ENCODE measurements at regions not wholly inside any gene's neighbourhood (a gene's known extent, or its start where the extent isn't known, plus 50 kb on each side); places are given as distances from the start of the nearest gene placed in this dataset.

- in situ Hi-C loops (cut with HindIII; ENCODE audit: low sequenced_read_pairs), result no loop called here
Observed at GRCh38 chr18:66674286-66674685, 70.4 kb upstream of the CDH19 start.

DNA sequence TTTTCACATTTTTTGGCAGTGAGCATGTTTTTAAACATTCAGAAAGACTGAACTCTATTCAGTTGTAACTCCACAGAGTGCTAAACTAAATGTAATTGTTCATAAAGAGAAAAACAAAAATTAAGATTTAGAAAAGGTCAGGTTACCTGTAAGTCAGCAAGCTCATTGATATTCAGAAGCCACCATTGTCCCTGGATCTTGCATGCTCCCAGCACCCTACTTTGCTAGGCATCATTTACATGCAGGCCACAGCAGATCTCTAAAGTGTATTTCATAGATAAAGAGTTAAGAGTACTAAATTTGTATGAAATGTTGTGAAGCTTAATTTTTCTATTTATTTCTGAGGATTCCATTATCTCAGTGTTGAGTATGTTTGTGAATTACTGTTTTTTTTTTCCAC lies 64.8 kb upstream of the CDH19 start:
- in situ Hi-C loops (cut with HindIII; ENCODE audit: low sequenced_read_pairs), result no loop called here

DNA sequence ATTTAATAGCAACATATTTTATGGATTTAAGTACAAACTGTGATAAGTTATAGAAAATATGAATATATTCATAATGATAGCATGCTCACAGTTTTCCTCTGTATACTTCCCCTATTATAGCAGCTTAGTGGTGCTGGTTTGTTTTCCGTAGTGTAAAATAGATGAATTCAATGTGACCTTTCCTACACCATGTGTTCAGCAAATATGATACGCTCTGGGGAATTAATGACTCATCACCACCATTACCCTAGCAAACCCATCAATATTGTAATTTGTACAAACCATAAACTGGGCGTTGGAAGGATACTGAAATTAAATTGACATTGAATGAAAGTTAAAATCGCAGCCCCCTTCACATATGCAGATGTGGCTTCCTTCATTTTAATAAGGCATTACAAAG lies 58.7 kb upstream of the CDH19 start:
- in situ Hi-C loops (cut with HindIII; ENCODE audit: low sequenced_read_pairs), result no loop called here

DNA sequence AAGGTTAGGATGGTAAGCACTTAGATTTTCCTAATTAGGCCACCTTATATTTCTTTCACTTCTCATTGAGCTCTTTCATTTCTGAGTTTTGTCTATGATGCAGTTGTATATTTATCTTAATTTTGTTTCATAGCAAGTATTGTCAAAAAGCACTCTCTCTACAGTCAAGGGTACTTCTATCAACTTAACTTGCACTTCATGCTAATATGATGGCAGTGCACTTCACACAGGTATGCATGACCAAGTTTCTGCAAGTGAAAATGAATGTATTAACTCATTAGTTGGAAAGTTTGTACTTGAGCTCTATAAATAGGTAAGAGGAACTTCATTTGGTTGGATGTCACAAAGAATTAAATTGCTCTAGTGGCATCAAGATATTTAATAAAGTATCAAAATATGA lies 51.5 kb upstream of the CDH19 start:
- in situ Hi-C loops (cut with HindIII; ENCODE audit: low sequenced_read_pairs), result no loop called here
